IPS-18a (cell line): ENCODE measurements at regions not wholly inside any gene's neighbourhood (a gene's known extent, or its start where the extent isn't known, plus 50 kb on each side); places are given as distances from the start of the nearest gene placed in this dataset.
"Not testable (repeated sequence)": the region's sequence is repeated elsewhere in the genome, so short reads cannot be mapped to it uniquely, and the experiment has no call there.

ENCODE experiments used
- H3K27ac ChIP-seq: one replicate; pipeline ENCODE4 v1.5.1; 2013; ENCODE audit warnings: low read length
- H3K27me3 ChIP-seq: one replicate; pipeline ENCODE4 v1.6.1; 2013; ENCODE audit warnings: mild to moderate bottlenecking, low read length; ENCODE audit not compliant: control insufficient read depth, insufficient read depth
- H3K36me3 ChIP-seq: one replicate; pipeline ENCODE4 v1.6.1; 2013; ENCODE audit warnings: low read depth, low read length; ENCODE audit not compliant: control insufficient read depth
- H3K4me1 ChIP-seq: one replicate; pipeline ENCODE4 v1.6.1; 2013; ENCODE audit warnings: low read depth, low read length; ENCODE audit not compliant: control insufficient read depth
- H3K4me3 ChIP-seq: one replicate; pipeline ENCODE4 v1.5.1; 2013; ENCODE audit warnings: low read length
- H3K9ac ChIP-seq: one replicate; pipeline ENCODE4 v1.6.1; 2013; ENCODE audit warnings: mild to moderate bottlenecking, low read length, moderate library complexity
- H3K9me3 ChIP-seq: one replicate; pipeline ENCODE4 v1.6.1; 2013; ENCODE audit warnings: low read depth, low read length; ENCODE audit not compliant: control insufficient read depth

DNA sequence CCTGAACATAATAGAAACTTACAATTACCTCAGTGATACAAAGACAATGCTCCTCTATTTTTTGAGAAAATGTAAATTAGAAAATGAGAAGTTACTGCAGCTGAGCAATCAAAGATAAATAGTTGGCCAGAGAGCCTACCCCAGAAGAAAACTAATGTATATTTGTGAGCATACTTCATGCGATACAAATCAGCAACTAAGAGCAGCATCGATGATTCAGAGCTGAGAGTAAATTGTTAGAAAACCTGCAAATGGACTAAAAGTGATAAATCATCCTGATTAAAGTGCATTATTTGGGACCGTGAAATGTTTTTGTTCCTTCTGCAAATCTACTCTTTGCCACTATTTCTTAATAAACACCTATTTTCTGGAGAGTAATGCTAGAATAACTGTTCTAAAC, 285.7 kb downstream of the PPP1R3A start:
- Histone ChIP-seq H3K27me3 (no peaks in the 10 kb centered on the region), H3K4me3 (no peak overlapping the region), H3K36me3 (no peaks in the 10 kb centered on the region), H3K27ac (no peak overlapping the region), H3K9ac (no peak overlapping the region), H3K9me3 (no peaks in the 10 kb centered on the region), H3K4me1 (no peaks in the 10 kb centered on the region)

DNA sequence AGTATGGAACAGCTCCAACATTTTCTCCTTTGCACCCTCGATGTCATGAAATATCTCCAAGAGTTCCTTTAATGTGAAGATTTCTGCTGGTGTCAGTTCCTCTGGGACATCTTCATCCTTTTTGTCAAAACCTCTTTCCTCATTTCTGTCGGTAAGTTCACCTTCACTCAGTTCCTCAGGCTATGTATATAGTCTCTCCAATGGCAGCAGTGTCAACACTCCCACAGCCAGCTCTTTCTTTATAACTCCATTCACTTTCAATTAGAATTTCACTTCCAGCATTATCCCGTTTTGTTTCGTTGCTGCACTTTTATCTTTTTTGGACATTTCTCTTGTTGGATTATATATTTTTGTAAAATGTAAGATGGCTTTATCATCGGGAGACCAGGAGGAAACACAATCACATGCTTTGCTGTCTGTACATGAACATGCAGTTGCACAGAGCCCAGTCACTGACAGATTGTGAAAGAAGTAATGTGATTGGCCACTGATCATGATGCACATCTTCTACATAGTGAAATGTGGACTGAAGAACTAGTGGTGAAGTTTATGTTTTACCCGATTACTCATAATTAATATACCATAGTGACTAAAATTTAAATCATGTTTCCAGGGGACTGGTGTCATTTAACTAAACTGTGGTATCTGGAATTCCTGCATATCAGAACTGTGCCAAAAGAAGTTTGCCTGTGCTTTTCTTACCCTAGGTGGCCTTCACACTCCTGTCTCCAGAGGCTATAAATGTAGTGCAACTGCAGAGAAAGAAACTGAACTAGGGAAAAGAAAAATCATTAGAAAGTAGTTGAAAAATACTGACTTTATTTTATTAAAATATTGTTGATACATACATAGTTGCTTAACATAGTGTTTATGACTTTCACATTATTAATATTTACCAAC, 289.6 kb downstream of the PPP1R3A start:
- Histone ChIP-seq H3K9me3 (no peaks in the 10 kb centered on the region), H3K4me3 (no peak overlapping the region), H3K4me1 (no peaks in the 10 kb centered on the region), H3K36me3 (no peaks in the 10 kb centered on the region), H3K9ac (no peak overlapping the region), H3K27me3 (no peaks in the 10 kb centered on the region), H3K27ac (no peak overlapping the region)

DNA sequence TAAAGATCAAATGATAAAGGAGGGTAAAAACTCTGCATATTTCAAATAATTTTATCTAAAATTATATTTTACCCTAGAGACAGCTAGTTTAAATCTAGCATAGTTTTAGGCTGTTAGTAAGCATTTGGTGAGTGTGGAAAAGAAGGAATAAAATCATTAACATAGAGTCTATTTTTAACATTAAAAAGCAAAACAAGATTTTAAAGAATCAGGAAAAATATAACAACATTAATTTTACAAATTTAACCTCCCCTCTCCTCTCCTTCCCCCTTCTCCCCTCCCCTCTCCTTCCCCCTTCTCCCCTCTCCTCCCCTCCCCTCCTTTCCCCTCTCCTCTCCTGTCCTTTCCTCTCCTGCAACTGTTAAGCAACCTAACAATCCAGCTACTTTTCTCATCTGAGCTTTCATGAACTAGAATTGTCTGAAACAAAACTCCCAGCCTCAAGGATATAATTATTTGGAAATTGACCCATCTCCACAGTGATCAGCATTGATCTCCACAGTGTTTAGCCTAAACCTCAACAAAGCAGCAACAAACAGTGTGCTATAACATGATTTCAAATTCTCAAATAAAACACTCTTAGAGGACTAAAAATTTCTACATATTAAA, 293.2 kb downstream of the PPP1R3A start:
- Histone ChIP-seq H3K4me1 (no peaks in the 10 kb centered on the region), H3K27me3 (no peaks in the 10 kb centered on the region), H3K36me3 (no peaks in the 10 kb centered on the region), H3K27ac (no peak overlapping the region), H3K9me3 (peaks cover 20% of the 10 kb centered on the region), H3K4me3 (no peak overlapping the region), H3K9ac (no peak overlapping the region)

DNA sequence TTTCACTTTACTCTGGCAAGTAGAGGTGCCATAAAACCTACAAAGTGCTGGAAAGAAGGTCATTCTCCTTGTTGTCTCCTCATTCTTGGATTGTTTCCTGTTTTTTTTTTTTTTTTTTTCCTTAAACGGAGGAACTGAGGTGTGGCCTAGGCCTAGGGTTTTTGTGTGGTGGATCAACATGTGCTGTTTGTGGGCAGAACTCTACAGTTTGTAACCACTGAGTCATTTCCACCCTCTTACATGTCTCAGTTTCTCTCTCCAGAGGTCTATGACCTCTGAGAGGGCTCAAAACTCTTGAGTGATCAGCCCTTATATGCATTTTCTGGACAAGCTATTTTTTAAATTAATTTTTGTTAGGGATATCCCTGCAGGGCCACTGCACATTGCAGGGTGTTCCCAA, 296.0 kb downstream of the PPP1R3A start:
- H3K9ac ChIP-seq: no peak overlapping the region
- no peaks in the 10 kb centered on the region for H3K4me1 ChIP-seq
- no peak overlapping the region for H3K4me3 ChIP-seq
- H3K27me3 ChIP-seq: no peaks in the 10 kb centered on the region
- H3K27ac ChIP-seq: no peak overlapping the region
- peaks cover 40% of the 10 kb centered on the region for H3K9me3 ChIP-seq
- no peaks in the 10 kb centered on the region for H3K36me3 ChIP-seq

DNA sequence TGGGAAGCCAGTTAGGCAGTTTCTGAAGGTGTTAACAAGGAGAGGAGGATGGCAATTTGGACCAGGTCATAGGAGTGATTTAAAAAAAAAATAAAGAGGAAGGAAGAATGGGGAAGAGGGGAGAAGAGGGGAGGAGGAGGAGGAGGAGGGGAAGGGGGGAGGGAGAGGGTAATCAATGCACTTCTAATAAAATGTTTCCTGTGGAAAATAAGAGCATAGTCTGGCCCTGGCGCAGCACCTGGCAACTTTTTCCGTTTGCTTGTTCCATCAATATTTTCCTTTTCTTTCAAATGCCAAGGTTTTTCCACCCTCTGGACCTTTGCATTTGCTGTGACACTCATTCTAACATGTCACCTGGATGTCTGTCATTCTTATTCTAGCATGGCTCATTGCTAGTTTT, 308.2 kb downstream of the PPP1R3A start:
- Histone ChIP-seq H3K27ac (no peak overlapping the region), H3K27me3 (no peaks in the 10 kb centered on the region), H3K9ac (no peak overlapping the region), H3K36me3 (no peaks in the 10 kb centered on the region), H3K4me1 (no peaks in the 10 kb centered on the region), H3K4me3 (no peak overlapping the region), H3K9me3 (peaks cover 2% of the 10 kb centered on the region)

DNA sequence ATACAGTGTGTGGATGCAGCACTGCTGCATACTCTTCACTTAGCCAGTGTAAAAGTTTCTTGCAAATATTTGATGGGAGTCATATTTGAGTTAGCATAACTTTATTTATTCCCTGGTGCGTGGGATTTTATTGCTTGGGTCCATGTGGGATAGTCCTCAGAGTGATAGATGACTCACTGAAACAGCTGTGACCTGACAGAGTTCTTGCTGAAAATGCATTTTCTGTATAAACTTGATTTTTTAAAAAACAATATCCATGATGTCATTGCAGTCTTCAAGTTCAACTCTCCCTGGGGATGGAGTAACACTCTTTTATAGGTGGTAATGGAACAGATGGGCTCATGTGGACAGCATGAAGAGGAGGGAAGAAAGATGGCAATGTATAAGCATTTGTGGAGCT, 310.0 kb downstream of the PPP1R3A start:
- Histone ChIP-seq H3K4me1 (no peaks in the 10 kb centered on the region), H3K27me3 (no peaks in the 10 kb centered on the region), H3K4me3 (no peak overlapping the region), H3K36me3 (no peaks in the 10 kb centered on the region), H3K9me3 (peaks cover 2% of the 10 kb centered on the region), H3K27ac (no peak overlapping the region), H3K9ac (no peak overlapping the region)

DNA sequence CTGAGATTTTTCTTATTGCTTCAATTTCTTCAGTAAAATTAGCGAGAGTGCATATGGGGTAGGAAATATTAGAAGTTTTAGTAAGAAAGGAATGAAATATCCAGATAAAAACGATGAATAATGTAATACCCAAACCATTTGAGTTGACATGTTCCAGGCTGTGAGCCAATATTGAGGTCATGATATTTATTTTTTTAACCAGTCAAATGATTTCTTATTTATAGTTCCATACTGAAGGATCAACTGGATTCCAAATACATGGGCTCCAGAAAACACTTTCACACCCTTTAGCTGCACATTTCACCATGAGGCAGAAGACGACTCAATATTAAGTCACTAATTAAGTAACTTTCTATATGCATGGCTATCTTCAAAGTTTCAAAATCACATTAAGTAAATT, 312.5 kb downstream of the PPP1R3A start:
- Histone ChIP-seq H3K4me1 (no peaks in the 10 kb centered on the region), H3K9me3 (no peaks in the 10 kb centered on the region), H3K27me3 (no peaks in the 10 kb centered on the region), H3K36me3 (no peaks in the 10 kb centered on the region), H3K4me3 (no peak overlapping the region), H3K27ac (no peak overlapping the region), H3K9ac (no peak overlapping the region)

DNA sequence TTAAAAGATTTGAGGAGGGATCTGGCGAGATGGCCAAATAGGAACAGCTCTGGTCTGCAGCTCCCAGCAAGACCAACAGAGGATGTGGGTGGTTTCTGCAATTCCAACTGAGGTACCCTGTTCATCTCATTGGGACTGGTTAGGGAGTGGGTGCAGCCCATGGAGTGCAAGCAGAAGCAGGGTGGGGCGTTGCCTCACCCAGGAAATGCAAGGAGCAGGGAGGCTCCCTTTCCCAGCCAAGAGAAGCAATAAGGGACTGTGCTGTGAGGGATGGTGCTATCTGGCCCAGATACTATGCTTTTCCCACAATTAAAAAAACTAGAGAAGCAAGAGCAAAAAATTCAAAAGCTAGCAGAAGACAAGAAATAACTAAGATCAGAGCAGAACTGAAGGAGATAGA, 318.4 kb downstream of the PPP1R3A start:
- H3K27ac ChIP-seq, H3K9ac ChIP-seq, H3K27me3 ChIP-seq, H3K4me3 ChIP-seq, H3K36me3 ChIP-seq, H3K4me1 ChIP-seq, H3K9me3 ChIP-seq: not testable (repeated sequence)

DNA sequence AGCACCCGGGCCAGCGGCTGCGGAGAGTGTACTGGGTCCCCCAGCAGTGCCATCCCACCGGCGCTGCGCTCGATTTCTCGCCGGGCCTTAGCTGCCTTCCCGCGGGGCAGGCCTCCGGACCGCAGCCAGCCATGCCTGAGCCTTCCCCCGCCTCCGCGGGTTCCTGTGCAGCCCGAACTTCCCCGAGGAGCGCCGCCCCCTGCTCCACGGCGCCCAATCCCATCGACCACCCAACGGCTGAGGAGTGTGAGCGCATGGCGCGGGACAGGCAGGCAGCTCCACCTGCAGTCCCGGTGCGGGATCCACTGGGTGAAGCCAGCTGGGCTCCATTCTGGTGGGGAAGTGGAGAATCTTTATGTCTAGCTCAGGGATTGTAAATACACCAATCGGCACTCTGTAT, 325.4 kb downstream of the PPP1R3A start:
- H3K9ac ChIP-seq, H3K27ac ChIP-seq, H3K9me3 ChIP-seq, H3K27me3 ChIP-seq, H3K4me1 ChIP-seq, H3K4me3 ChIP-seq, H3K36me3 ChIP-seq: not testable (repeated sequence)

DNA sequence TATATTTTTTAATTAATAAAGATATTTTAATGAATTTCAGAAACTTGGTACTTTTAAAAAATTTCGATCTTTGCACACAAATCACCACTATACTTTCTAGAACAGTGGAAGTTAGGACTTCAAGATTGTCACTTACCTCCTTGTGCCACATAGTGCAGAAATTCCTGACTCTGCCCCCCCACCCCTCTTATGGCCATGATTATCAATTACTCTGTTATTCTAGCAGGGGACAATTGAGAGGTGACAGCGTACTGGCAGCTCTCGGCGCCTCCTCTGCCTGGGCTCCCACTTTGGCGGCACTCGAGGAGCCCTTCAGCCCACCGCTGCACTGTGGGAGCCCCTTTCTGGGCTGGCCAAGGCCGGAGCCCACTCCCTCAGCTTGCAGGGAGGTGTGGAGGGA, 325.9 kb downstream of the PPP1R3A start:
- not testable (repeated sequence) for H3K9me3 ChIP-seq, H3K36me3 ChIP-seq, H3K9ac ChIP-seq, H3K4me3 ChIP-seq, H3K4me1 ChIP-seq, H3K27me3 ChIP-seq, H3K27ac ChIP-seq

DNA sequence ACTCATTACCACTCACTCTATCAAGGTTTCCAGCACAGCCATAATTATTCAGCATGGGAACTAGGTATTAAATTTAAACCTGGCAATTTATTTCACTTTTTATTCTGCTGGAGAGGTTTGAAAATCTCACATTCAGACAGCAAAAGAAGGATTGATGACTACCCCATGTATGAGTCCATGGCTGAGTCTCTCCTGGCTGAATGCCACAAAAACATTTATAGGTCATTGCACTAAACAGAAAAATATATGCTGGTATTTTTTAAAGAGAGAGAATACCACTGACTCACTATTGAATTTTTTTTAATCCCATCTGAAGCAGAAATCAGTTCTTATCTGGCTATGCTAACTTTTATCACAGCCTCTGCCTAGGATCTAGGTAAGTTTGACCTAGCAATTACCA, 336.3 kb downstream of the PPP1R3A start:
- H3K9ac ChIP-seq: no peak overlapping the region
- no peaks in the 10 kb centered on the region for H3K4me1 ChIP-seq
- H3K27ac ChIP-seq: no peak overlapping the region
- H3K9me3 ChIP-seq: no peaks in the 10 kb centered on the region
- no peaks in the 10 kb centered on the region for H3K27me3 ChIP-seq
- H3K4me3 ChIP-seq: no peak overlapping the region
- no peaks in the 10 kb centered on the region for H3K36me3 ChIP-seq

DNA sequence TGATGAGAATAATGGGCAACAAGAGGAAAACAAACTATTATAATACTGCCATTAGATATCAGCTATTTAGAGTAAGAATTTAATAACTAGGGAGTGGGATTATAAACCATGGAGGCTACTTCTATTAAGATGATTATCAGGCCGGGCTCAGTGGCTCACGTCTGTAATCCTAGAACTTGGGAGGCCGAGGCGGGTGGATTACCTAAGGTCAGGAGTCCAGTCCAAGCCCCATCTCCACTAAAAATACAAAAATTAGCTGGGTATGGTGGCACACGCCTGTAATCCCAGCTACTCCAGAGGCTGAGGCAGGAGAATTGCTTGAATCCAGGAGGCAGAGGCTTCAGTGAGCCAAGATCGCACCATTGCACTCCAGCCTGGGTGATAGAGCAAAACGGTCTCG, 355.6 kb downstream of the PPP1R3A start:
- H3K9me3 ChIP-seq, H3K27ac ChIP-seq, H3K36me3 ChIP-seq, H3K4me3 ChIP-seq, H3K9ac ChIP-seq, H3K4me1 ChIP-seq: not testable (repeated sequence)
- H3K27me3 ChIP-seq: peaks cover 24% of the 10 kb centered on the region
